HG03460 (cell line): ENCODE measurements at regions not wholly inside any gene's neighbourhood (a gene's known extent, or its start where the extent isn't known, plus 50 kb on each side); places are given as distances from the start of the nearest gene placed in this dataset.
"Not testable (repeated sequence)": the region's sequence is repeated elsewhere in the genome, so short reads cannot be mapped to it uniquely, and the experiment has no call there.

Experiments
- ATAC-seq: cut with Tn5 transposase; IDR thresholded peaks from one replicate; pipeline ENCODE4 v1.9.1; 2021; ENCODE audit not compliant: unreplicated experiment

- no peak for ATAC-seq
These were observed 835.9 kb upstream of the SORCS1 start for GRCh38 chr10:108000365-108000764.

GRCh38 chr10:107994621-107995270, 830.2 kb upstream of the SORCS1 start:
- ATAC-seq = no peak

DNA sequence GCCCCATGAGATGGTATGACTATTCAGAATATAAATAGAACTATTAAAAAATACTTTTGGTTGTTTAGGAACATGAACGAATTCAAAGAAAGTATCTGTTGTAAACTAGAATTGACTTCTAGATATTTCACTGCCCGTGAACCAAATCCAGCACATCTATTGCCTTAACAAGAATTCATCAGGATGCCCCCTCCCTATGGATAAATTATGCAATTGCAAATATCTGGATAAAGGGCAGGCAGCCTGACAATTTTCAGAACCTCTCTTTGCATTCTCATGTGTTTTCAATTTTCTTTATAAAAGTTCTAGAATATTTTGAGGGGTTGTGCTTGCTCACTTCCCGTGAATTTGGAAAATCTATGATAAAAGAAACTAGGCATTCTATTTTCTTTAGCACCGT, 822.1 kb upstream of the SORCS1 start:
- ATAC-seq = no peak

- ATAC-seq = no peak
These were observed 820.1 kb upstream of the SORCS1 start for GRCh38 chr10:107984581-107984980.

- ATAC-seq = no peak
These were observed 819.6 kb upstream of the SORCS1 start for GRCh38 chr10:107984149-107984548.

GRCh38 chr10:107978455-107978854, 813.9 kb upstream of the SORCS1 start:
- no peak for ATAC-seq

DNA sequence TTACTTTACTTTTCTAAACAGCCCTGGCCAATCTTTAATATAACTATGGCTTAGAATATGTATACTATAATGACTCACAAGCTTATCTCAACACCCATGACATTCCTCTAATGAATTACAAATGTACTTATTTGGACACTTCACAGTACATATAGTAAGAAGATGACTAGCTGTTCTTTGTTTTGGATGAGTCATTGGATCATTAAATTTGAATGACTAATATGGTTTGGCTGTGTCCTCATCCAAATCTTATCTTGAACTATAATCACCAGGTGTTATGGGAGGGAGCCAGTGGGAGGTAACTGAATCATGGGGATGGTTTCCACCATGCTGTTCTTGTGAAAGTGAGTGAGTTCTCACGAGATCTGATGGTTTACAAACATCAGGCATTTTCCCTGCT, 807.5 kb upstream of the SORCS1 start:
- no peak for ATAC-seq

- no peak for ATAC-seq
These were observed 806.9 kb upstream of the SORCS1 start for GRCh38 chr10:107971411-107971810.

- no peak for ATAC-seq
These were observed 806.0 kb upstream of the SORCS1 start for GRCh38 chr10:107970512-107970911.

DNA sequence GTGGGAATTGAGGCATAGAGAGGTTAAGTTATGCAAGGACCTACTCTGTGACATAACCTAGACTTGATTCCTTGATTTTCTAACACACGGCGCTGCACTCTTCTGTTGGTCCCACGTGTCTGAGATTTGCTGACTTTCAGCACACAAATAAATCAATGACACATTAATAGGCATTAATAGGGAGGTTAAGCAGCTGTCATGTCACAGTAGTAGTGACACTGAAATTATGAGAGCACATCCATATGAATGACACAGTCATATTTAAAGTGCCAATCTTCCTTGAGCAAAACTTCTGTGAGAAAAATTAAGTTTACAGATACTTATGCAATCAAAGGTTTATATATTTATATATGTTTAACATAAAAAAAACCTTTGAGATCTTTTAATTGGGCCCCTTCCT, 805.4 kb upstream of the SORCS1 start:
- ATAC-seq = no peak

DNA sequence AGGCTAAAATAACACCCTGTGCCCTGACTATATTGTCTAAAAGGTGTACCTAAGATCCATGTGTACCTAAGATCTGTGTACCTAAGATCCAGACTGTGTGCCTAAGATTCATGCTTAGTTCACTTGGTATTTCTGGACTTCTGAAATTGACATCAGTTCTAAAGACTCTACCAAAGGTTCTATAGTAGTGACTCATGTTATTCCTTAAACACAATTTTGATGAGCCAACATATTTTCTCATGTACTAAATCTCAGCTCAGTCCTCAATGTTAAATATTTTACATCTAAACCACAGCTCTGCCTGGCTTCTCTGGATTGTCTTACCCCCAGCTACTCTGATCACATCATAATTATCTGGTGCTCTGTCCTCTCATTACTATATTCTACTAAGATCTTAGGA, 802.3 kb upstream of the SORCS1 start:
- no peak for ATAC-seq

DNA sequence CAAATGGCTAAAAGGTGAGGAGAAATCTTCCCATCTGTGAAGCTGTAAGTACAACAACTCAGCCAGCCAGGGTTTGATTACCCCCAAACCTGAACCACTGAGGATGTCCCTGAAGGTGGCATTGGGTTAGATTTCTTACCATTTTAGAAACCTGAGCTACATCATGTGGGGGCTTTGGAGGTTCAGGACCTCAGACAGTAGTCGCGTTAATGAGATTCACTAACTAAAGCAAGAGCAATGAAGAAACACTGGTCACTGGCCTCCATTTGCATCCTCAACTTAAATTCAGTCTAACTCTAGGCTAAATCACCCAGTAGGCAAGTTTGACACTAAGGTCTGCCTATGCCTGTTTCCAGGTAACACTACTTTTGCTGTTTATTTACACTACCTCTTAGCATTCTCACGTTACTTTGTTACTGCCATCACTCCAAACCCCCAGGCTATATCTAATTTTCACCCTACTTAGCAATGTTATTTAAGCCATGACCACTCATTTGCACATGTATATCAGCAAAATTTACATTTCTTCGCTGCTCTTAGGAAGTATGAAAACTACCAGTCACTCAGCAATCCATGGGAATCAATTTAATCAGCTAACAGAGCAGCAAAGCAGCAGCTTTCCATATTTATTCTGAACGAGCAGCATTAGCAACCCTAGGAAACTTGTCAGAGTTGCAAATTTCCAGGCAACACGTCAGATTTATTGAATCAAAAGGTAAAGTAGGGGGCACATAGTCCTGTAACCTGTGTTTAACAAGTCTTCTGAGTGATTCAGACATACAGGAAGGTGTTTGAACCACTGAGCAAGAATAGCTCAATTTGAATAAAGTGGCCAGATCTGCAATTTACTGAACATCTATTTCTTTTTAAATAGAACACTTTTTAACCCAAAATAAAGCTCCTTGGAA, 788.4 kb upstream of the SORCS1 start:
- ATAC-seq = no peak

GRCh38 chr10:107950411-107951062, 786.0 kb upstream of the SORCS1 start:
- not testable (repeated sequence) for ATAC-seq

DNA sequence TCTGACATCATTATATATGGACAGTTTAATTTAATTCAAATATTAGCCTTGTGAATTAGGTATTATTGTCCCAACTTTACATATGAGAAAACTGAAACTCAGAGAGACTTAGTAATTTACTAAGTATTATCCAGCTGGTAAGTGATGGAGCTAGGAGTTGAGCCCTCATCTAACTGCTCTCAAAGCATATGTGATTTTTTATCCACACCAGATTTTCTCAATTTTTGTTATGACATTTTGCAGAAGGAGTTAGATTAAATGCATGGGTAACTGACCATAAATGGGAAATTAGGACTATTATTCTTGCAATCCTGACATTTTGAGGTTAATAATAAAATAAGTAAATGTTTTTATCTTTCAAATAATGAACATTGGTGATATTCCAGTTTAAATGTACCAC, 778.3 kb upstream of the SORCS1 start:
- ATAC-seq = no peak

DNA sequence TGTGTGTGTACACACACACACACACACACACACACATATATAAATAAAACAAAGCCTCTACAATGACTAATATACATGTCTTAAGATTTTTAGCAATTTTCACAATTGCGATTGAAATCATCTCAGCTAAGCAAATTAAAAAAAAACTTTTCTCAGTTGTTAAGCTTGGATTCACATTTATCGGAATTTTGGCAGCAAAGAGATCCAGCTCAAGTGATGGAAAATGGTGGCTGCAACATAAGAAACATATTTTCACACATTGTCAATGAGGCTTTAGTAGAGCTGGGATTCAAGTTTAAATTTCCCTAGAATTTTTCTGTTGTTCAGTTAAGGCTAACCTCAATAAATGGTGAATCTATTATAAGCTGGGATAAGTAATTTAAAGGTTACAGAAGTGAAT, 768.6 kb upstream of the SORCS1 start:
- no peak for ATAC-seq

DNA sequence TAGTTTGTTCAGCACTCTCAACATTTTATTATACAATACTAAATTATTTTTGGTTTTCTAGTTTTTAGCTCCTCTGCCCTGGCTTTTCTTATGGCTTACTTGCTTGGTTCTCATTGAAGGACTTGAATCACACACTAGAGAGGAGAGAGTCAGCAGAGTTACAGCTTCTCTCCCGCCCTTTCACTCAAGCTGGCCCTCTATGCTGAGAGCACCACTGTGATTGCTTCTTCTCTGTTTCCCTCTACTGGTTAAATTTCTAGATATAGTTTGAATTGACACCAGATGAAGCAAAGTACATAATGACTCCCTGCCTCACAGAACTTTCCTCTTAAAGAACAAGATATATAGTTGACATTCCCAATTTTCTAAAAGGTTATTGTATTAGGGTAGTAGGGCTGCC, 767.3 kb upstream of the SORCS1 start:
- ATAC-seq = no peak

GRCh38 chr10:107930037-107930436, 765.5 kb upstream of the SORCS1 start:
- no peak for ATAC-seq

DNA sequence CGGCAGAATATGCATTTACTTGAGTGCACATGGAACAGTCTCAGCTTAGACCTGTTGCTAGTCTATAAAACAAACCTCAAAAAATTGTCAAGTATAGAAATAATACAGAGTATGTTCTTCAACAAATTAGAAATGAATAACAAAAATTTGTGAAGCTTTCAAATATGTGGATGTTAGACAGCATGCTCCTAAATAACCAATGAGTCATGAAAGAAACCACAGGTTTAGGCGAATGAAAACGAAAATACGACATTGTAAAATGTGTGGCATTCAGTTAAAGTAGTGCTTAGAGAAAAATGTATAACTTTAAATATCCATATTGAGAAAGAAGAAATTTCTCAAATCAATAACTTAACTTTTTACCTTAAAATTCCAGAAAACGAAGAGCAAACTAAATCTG, 760.0 kb upstream of the SORCS1 start:
- ATAC-seq = no peak

DNA sequence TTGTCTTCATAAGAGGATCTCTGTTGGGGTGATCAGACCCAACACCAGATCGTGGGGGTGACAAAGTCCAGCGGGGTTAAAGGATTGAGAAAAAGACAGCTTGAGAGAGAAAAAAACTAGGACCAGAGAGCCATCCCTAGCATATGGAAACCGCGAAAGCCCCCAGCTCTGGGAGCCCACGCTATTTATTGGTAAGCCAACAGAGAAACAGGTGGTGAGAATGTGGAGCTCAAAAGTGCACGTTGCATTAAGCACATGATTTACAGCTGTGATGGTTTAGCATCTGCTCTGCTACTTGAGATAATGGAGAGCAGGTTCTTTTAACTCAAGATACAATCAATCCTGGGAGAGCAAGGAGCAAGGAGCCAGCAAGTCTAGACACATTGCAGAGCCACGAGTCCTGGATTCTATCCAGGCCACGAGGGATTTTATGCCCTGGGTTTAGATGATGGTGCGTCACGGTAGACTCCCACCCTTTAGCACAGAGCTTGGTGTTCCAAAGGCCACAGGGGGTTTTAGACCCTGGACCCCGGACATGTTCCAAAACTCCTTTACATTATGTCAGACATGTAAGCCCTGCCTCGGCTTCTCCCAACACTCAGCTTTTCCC, 755.2 kb upstream of the SORCS1 start:
- no peak for ATAC-seq

DNA sequence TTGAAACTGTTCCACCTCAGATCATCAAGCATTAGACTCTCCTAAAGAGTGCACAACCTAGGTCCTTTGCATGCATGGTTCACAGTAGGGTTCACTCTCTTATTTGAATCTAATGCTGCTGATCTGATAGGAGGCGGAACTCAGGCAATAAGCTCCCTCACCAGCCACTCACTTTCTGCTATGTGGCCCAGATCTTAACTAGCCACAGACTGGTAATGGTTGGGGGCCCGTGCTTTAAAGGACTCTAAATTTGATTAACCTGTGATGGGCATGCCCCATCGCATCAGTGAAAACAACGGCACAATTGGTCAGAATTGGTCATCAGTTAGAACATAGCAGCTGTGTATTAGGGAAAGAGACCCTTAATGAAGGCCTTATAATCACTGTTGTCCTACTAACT, 753.7 kb upstream of the SORCS1 start:
- ATAC-seq = no peak

DNA sequence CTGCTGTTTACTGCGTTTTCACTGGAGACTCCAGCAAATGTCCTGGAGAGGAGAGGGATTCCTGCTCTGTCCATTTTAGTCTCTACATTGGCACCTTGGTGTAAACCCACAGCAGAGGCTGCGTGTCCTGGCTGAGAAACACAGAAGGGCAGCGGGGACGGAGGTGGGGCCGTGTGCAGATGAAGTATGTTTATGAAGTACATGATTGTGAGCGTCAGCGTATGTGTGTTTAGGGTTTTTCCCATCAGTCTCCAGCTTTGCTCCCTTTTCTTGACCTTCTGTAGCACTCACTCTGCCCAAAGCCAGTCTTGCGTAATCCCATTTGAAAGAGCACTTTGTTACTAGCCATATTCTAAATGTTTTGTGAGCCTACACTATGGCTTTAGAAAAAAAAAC, 750.7 kb upstream of the SORCS1 start:
- no peak for ATAC-seq
